ENCODE measurements at regions not wholly inside any gene's neighbourhood (a gene's known extent, or its start where the extent isn't known, plus 50 kb on each side); places are given as distances from the start of the nearest gene placed in this dataset.
"Not testable (repeated sequence)": the region's sequence is repeated elsewhere in the genome, so short reads cannot be mapped to it uniquely, and the experiment has no call there.

GRCh38 chr5:50501491-50502228 lies 60.6 kb upstream of the EMB start:
- FAIRE-seq, result no peak

DNA sequence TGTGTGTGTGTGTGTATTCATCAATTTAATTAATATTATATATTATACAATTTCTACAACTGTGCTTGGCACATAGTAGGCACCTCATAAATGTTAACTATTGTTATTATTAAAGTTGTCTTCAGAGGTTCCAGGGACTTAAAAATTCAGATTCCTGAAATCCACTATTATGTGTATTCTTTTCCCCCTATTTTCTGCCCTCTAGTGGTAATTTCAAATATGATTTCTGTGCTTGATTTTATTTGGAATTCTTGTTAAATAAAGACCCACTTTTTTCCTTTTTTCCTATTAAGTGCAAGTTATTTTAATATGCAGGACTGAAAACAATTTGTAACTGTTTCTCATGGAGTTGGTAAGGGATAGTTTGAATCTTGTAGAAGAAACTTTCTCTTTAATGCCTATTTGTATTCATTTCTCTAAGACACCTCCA lies 72.0 kb upstream of the EMB start:
- FAIRE-seq, result peak; percentile 95

DNA sequence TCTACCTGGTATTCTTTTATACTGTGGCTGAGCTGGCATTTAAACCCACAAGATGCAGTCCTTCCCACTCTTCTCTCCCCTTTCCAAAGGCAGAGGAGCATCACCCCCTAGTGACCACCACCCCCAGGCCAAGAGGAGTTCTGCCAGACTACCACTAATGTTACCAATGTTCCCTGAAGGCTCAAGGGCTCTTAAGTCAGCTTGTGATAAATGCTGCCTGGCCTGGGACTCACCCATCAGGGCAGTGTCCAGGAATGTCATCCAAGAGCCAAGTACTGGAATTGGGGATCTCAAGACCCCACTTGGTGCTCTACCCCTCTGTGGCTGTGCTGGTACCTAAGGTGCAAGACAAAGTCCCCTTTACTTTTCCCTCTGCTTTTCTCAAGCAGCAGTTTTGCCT lies 80.0 kb upstream of the EMB start:
- not testable (repeated sequence) for FAIRE-seq

DNA sequence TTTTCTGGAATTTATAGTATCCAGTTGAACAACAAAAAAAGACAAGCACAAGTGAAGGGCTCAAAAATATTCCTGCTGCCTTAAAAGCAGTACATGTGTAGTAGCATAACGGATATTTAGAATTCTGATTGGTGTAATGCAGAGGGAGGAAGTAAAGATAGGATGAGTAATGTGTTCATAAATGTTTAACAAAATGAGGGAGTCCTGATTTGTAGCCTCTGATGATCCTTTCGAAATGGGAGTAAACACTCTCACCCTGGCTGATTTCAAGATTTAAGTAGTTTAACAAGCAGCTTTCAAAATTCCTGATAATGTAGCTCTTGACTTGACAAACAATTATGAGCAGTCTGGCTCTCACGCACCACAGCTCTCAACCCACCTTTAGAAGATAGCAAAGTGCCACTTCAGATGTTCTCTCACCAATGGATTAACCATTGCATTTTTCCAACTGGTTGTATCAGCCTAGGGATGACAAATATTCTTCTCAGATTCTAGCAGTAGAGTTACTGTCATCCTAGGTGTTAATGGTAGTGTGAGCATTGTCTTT lies 86.5 kb upstream of the EMB start:
- FAIRE-seq, result not testable (repeated sequence)

DNA sequence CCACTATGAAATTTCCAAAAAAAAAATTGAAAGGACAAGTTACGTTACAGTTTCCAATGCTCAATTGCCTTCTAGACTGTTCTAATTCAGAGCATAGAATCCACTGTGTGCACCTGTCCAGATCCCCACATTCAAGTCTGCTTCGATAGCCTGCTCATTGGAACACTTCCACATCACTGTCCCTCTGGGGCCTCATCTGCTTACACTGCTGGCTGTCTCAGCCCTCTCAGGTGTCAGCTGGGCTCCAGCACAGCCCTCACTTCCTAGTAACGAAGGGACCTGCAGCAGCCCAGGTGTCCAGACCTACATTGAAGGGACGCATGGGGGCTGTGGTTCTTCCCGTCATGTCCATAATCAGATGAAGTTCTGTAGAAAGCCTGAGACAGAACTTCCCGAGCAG lies 94.3 kb upstream of the EMB start:
- FAIRE-seq, result no peak

- FAIRE-seq, result not testable (repeated sequence)
Observed at GRCh38 chr5:50537534-50537933, 96.4 kb upstream of the EMB start.

DNA sequence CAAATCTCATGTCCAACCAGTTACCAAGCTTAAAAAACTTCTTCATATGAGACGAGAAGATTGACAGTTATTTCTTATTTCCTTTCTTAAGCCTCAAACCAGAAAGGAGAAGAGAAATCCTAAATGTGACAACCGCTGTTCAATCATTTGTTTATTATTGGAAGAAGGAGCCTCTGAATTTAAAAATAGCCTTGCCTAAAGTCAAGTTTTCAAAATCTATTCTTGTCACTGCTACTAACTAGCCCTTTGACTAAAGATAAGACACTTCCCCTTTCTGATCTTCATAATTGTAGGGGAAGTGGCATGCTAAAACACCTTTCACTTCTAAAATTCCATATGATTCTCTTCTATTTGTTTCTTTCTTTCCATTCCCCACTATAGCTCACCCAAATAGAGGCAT lies 106.2 kb upstream of the EMB start:
- FAIRE-seq, result no peak

DNA sequence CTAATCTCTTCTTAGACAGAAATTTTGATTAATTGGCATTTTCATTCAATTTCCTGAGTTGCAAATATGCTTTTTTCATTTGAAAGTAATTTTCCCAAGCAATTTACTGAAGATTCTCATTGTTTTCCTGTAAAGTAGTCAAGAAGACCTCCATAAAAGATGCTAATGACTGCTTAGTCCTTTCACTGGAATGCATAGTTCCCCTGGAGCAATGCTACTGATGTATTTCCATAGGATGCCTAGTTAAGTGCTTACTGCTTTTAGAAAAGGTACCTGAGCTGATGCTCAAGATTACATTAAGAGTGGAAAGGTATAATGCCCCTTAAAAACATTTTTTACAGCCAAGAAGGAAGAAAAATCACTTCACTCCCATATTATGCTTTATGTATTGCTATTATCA lies 109.2 kb upstream of the EMB start:
- no peak for FAIRE-seq

- no peak for FAIRE-seq
Observed at GRCh38 chr5:50550993-50551392, 109.9 kb upstream of the EMB start.

DNA sequence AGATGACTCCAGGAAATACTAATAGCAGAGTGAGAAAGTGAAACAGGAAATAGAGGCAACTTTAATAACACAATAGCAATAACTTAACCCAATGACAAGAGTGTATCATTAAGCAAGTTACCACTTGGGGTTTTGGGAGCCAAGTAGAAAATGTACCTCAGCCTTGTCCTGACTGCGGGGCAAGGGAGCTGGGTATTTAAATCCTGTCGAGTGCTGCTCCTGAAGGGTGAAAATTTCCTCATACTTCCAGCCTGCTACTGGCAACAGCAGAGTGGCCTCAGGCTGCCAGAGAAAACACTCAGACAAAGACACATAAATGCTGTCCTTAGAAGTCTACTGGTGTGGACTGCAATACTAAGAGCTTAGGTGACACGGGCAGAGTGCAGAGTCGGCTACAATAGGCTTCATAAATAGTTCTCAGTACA lies 112.5 kb upstream of the EMB start:
- FAIRE-seq, result no peak

DNA sequence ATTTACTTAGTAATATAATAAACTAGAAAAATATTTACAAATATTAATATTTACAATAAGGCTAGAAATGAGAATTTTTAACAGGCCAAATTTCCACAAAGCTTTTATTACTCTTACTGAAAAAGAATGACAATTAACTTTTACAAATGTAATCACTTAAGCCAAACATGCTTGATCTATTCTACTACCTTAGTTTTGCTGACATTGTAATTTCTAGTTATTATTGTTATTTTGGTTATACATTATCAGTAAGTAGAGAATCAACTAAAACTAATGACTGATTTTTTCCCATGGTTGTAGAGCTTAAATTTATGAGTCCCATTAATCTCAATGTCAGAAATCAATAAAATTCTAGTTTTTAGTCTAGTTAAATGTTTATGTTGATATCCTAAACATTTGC lies 107.8 kb upstream of the PARP8 start:
- FAIRE-seq, result peak; percentile 39

- no peak for FAIRE-seq
Observed at GRCh38 chr5:50559955-50560354, 106.5 kb upstream of the PARP8 start.

DNA sequence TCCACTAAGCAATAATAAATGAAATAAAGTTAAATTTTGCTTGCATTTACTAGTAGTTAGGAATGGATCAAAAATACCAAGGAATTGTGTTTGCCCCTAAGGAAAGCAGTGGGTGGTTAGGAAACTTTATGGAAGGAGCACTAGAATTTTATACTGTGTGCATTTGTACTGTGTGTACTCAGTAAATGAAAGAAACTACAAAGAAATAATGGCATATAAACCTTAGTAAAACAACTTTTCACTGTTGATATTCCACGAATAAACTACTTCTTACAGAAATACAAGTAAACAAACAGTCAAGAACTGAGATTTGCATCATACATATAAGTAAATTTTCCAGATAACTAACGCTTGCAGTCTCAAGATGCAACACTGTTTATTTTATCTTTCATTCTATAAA lies 103.7 kb upstream of the PARP8 start:
- no peak for FAIRE-seq

- FAIRE-seq, result no peak
Observed at GRCh38 chr5:50564079-50564478, 102.4 kb upstream of the PARP8 start.

DNA sequence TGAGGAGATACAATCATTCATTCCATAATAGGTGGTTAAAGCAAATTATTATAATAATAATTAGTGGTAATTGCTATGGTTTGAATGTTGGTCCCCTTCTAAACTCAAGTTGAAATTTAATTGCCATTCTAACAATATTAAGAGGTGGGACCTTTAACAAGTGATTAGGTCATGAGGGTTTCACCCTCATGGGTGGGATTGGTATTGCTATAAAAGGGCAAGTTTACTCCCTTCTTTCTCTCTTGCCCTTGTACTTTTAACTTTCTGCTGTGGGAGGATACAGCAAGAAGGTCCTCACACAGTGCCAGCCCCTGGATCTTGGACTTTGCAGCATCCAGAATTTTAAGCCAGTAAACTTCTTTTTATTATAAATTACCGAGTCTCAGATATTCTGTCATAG lies 101.9 kb upstream of the PARP8 start:
- FAIRE-seq, result no peak

DNA sequence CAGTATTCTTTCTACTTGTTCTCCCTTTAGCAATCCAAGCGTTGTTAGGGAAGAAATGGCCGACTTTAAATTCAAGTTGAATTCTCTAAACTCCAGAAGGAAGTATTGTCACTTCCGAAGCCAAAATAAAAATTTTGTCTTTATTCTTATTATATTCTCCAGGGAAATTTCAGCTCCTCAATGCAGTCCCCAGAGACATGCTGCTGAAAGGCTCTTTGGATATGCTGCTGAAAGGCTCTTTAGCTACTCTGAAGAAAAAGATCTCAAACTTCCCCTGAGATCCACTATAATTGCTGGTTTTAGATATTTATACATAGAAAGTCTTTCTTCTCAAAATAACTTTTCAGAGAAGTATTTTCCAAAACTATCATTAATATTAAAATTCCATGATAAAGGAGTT lies 92.3 kb upstream of the PARP8 start:
- no peak for FAIRE-seq

- no peak for FAIRE-seq
Observed at GRCh38 chr5:50575740-50576139, 90.7 kb upstream of the PARP8 start.

DNA sequence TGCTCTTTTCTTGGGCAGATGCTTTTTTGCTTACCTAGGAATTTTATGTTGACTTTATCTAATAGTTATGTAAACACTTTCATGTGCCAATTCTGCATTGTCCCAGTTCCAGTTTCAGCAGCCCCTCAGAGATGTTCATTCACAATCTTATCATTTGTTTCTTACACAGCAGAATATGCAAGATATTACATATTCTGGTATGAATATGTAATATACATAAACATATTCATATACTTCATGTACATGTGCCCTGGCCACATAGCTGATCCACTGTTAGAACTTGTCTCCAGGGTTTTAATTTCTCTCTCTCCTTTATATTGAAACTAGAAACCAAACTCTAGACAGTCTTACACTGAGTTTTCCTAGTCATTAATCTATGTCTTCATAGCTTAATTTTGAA lies 90.2 kb upstream of the PARP8 start:
- no peak for FAIRE-seq

DNA sequence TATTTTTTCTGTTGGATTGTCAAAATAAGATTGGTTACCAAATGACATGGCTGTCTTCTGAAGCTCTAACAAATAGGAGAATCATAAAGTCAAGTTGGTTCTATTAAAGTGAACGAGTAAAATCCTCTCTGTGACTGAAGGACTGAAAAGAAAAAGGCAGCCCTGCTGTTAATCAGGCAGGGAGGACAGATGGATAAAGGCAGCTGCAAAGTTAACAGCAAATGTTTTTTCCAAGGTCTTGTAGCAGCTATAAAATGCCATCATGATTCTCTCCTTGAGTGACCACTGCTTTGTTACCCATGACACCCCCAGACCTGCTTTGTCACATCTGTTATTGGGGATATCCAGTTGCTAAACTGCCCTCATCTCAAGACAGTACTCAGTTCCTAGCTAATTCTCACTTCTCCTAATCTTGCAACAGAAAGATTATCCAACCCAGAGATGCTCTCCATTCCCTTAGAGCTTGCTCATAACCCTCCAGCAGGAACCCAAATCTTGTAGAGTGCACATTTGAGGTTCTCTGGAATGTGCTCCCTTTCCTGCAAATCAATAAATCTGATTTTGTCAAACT lies 89.7 kb upstream of the PARP8 start:
- FAIRE-seq, result no peak

DNA sequence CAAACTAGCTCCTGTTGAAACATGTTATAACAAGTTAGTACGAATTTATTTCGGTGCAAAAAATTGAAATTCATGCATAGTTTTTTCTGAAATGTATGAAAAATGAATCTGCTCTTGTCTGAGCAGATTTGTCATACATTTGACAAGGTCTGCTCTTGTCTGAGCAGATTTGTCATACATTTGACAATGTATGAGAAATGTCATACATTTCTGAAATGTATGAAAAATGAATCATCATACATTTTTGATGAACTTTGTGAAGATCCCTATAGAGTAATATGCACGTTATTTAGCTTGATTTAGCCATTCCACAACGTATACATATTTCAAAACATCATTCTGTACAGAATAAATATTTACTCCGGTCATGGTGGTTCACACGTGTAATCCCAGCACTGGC lies 85.9 kb upstream of the PARP8 start:
- no peak for FAIRE-seq

DNA sequence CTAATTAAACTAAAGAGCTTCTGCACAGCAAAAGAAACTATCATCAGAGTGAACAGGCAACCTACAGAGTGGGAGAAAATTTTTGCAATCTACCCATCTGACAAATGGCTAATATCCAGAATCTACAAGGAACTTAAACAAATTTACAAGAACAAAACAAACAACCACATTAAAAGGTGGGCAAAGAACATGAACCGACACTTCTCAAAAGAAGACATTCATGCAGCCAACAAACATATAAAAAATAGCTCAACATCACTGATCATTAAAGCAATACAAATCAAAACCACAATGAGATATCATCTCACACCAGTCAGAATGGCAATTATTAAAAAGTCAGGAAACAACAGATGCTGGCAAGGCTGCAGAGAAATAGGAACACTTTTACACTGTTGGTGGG lies 84.6 kb upstream of the PARP8 start:
- FAIRE-seq, result not testable (repeated sequence)

DNA sequence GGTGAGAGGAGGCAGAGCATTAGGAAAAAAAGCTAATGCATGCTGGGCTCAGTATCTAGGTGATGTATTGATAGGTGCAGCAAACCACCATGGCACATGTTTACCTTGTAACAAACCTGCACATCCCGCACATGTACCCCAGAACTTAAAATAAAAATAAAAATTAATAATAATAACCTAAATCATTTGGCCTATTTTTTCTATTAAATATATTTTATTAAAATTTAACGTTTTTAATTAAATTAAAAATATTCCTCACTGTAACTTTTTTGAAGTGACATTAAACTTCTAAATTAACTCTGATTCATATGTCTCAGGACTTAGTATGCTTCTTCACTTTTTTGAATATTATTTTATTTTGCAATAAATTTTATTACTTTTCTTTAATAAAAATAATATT lies 83.7 kb upstream of the PARP8 start:
- FAIRE-seq, result peak; percentile 66

DNA sequence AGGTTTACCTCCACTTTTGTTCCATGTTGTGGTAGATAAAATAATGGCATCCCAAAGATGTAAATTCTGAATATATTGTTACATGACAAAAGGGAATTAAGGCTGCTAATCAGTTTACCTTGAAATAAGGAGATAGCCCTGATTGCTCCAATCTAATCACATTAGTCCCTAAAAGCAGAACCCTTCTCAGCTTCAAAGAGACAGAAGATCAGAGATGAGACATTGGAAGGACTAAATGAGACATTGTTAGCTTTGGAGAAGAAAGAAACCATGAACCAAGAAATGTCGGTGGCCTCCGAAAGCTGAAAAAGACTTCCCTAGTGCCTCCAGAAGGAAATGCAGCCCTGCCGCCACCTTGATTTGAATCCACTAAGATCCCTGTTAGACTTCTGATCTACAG lies 82.8 kb upstream of the PARP8 start:
- FAIRE-seq, result no peak

DNA sequence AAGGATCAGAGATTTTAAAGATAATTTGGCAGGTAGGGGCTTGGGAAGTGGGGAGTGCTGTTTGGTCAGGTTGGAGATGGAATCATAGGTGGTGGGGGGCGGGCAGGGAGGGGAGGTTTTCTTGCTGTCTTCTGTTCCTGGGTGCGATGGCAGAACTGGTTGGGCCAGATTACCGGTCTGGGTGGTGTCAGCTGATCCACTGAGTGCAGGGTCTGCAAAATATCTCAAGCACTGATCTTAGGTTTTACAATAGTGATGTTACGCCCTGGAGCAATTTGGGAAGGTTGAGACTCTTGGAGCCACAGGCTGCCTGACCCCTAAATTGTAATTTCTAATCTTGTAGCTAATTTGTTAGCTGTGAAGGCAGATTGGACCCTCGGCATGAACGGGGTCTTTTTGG lies 78.0 kb upstream of the PARP8 start:
- FAIRE-seq, result not testable (repeated sequence)

Data from TTC549 (cell line).